DOHH2 (cell line): ENCODE measurements at regions not wholly inside any gene's neighbourhood (a gene's known extent, or its start where the extent isn't known, plus 50 kb on each side); places are given as distances from the start of the nearest gene placed in this dataset.

Experiments
- H3F3A ChIP-seq: fragments of 200-600 bp; sonication (generic), shearing (Covaris generic); 2 replicates; pipeline ENCODE4 v1.6.0; 2016; ENCODE audit warnings: antibody characterized with exemption, mild to moderate bottlenecking; ENCODE audit not compliant: control insufficient read depth, insufficient read depth
- H3K27ac ChIP-seq: fragments of 200-600 bp; sonication (generic); 2 replicates; pipeline ENCODE4 v1.5.1; 2014; ENCODE audit warnings: low read depth, mild to moderate bottlenecking, low read length, moderate library complexity
- H3K27me3 ChIP-seq: fragments of 200-600 bp; sonication (generic); 2 replicates; pipeline ENCODE4 v1.6.1; 2014; ENCODE audit warnings: mild to moderate bottlenecking, low read length, mixed read lengths; ENCODE audit not compliant: control insufficient read depth
- H3K36me3 ChIP-seq: fragments of 200-600 bp; sonication (generic); 2 replicates; pipeline ENCODE4 v1.6.1; 2014; ENCODE audit warnings: mild to moderate bottlenecking, low read length, moderate library complexity, mixed read lengths; ENCODE audit not compliant: control insufficient read depth
- H3K4me1 ChIP-seq: fragments of 200-600 bp; sonication (generic); 2 replicates; pipeline ENCODE4 v1.6.1; 2014; ENCODE audit warnings: mild to moderate bottlenecking, low read length, mixed read lengths; ENCODE audit not compliant: control insufficient read depth
- H3K4me2 ChIP-seq: fragments of 200-600 bp; sonication (generic); 2 replicates; pipeline ENCODE4 v1.6.0; 2014; ENCODE audit warnings: mild to moderate bottlenecking, low read length, moderate library complexity
- H3K4me3 ChIP-seq: fragments of 200-600 bp; sonication (generic); 2 replicates; pipeline ENCODE4 v1.5.1; 2014; ENCODE audit warnings: mild to moderate bottlenecking, low read length, mixed read lengths
- H3K79me2 ChIP-seq: fragments of 200-600 bp; sonication (generic); 2 replicates; pipeline ENCODE4 v1.6.1; 2014; ENCODE audit warnings: mild to moderate bottlenecking, low read length, mixed read lengths; ENCODE audit not compliant: control insufficient read depth
- H3K9me2 ChIP-seq: fragments of 200-600 bp; sonication (generic); replicated peaks from 2 replicates; pipeline ENCODE4 v1.6.1; 2014; ENCODE audit warnings: mild to moderate bottlenecking, low read length, mixed read lengths; ENCODE audit not compliant: control insufficient read depth
- H3K9me3 ChIP-seq: fragments of 200-600 bp; sonication (generic); 2 replicates; pipeline ENCODE4 v1.6.1; 2014; ENCODE audit warnings: antibody characterized with exemption, low read length, mixed read lengths; ENCODE audit not compliant: control insufficient read depth, insufficient read depth
- H4K20me1 ChIP-seq: fragments of 200-600 bp; sonication (generic); 2 replicates; pipeline ENCODE4 v1.6.0; 2014; ENCODE audit warnings: low read depth, mild to moderate bottlenecking, antibody characterized with exemption, low read length, moderate library complexity; ENCODE audit not compliant: control insufficient read depth, insufficient read depth
- EZH2phosphoT487 ChIP-seq: fragments of 200-600 bp; sonication (generic); IDR thresholded peaks from 2 replicates; pipeline ENCODE4 v1.6.1; 2017; ENCODE audit warnings: borderline replicate concordance, mild to moderate bottlenecking, antibody characterized with exemption, low read length, moderate library complexity, mixed read lengths
- TF ChIP-seq, protein P1 (sequence below): fragments of 200-600 bp; sonication (generic); IDR thresholded peaks from one replicate; pipeline ENCODE4 v1.5.1; 2014; ENCODE audit warnings: antibody characterized with exemption, mild to moderate bottlenecking, low read depth, low read length; ENCODE audit not compliant: poor library complexity, severe bottlenecking

- Histone ChIP-seq H3F3A (no peaks in the 10 kb centered on the region), H3K36me3 (no peaks in the 10 kb centered on the region), H3K9me3 (peaks cover 2% of the 10 kb centered on the region; the same call in 1 of the 2 replicates), H3K79me2 (no peaks in the 10 kb centered on the region), H3K4me3 (no peak overlapping the region), H3K4me2 (no peak overlapping the region), H3K27me3 (no peaks in the 10 kb centered on the region), H3K4me1 (no peaks in the 10 kb centered on the region), H4K20me1 (no peaks in the 10 kb centered on the region), H3K27ac (no peak overlapping the region), H3K9me2 (no peaks in the 10 kb centered on the region)
- no peak for TF ChIP-seq EZH2phosphoT487
Measured at GRCh38 chr1:79122521-79122920, 116.0 kb upstream of the ADGRL4 start.

DNA sequence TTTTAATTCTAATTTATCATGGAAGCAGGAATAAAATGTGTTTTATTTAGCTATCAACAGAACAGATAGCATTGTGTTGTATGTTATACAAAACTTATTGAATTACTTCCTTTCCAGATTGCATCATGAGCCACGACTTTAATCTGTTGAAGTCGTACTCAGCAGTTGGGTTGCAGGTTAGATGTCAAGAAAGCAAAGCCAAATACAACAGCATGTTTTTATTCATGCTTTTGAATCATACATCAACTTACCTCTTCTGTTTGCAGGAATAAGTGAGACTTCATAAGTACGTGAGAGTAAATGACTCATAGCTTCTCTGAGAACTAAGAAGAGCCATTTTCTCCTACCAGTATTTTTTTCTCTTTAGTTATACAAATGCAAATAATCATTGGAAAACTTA lies 110.8 kb upstream of the ADGRL4 start:
- H3F3A ChIP-seq = no peaks in the 10 kb centered on the region
- no peaks in the 10 kb centered on the region for H3K9me2 ChIP-seq
- TF ChIP-seq EZH2phosphoT487 = no peak
- TF ChIP-seq, protein P1, sequence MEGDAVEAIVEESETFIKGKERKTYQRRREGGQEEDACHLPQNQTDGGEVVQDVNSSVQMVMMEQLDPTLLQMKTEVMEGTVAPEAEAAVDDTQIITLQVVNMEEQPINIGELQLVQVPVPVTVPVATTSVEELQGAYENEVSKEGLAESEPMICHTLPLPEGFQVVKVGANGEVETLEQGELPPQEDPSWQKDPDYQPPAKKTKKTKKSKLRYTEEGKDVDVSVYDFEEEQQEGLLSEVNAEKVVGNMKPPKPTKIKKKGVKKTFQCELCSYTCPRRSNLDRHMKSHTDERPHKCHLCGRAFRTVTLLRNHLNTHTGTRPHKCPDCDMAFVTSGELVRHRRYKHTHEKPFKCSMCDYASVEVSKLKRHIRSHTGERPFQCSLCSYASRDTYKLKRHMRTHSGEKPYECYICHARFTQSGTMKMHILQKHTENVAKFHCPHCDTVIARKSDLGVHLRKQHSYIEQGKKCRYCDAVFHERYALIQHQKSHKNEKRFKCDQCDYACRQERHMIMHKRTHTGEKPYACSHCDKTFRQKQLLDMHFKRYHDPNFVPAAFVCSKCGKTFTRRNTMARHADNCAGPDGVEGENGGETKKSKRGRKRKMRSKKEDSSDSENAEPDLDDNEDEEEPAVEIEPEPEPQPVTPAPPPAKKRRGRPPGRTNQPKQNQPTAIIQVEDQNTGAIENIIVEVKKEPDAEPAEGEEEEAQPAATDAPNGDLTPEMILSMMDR = no peak
- H3K9me3 ChIP-seq = no peaks in the 10 kb centered on the region
- H3K27ac ChIP-seq = no peak overlapping the region
- H3K4me3 ChIP-seq = no peak overlapping the region
- H4K20me1 ChIP-seq = no peaks in the 10 kb centered on the region
- no peaks in the 10 kb centered on the region for H3K36me3 ChIP-seq
- no peaks in the 10 kb centered on the region for H3K27me3 ChIP-seq
- H3K4me1 ChIP-seq = no peaks in the 10 kb centered on the region
- H3K4me2 ChIP-seq = no peak overlapping the region
- H3K79me2 ChIP-seq = no peaks in the 10 kb centered on the region

DNA sequence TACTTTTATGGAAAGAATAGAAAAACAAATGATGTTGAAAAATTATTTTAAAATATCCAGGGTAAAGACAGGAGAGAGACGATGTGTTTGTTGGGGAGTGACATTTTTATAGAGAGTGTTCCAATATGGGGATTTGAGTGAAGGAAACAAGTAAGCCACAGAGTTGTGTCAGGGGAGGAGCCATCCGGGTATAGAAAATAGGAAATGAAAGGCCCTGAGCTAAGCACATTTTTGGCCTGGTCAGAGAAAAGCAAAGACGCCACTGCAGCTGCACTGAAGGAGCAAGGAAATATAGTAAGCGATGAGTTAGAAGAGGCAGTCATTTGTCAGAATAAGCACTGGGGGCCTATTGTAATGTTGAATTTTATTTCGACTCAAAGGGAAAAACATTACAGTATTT lies 107.3 kb upstream of the ADGRL4 start:
- no peak overlapping the region for H3K4me2 ChIP-seq
- H3K9me2 ChIP-seq = no peaks in the 10 kb centered on the region
- H3K4me1 ChIP-seq = no peaks in the 10 kb centered on the region
- no peaks in the 10 kb centered on the region for H3K79me2 ChIP-seq
- no peak overlapping the region for H3K27ac ChIP-seq
- H3K9me3 ChIP-seq = no peaks in the 10 kb centered on the region
- no peak overlapping the region for H3K4me3 ChIP-seq
- H3F3A ChIP-seq = no peaks in the 10 kb centered on the region
- TF ChIP-seq, protein P1 = no peak
- TF ChIP-seq EZH2phosphoT487 = no peak
- no peaks in the 10 kb centered on the region for H3K27me3 ChIP-seq
- no peaks in the 10 kb centered on the region for H4K20me1 ChIP-seq
- no peaks in the 10 kb centered on the region for H3K36me3 ChIP-seq

DNA sequence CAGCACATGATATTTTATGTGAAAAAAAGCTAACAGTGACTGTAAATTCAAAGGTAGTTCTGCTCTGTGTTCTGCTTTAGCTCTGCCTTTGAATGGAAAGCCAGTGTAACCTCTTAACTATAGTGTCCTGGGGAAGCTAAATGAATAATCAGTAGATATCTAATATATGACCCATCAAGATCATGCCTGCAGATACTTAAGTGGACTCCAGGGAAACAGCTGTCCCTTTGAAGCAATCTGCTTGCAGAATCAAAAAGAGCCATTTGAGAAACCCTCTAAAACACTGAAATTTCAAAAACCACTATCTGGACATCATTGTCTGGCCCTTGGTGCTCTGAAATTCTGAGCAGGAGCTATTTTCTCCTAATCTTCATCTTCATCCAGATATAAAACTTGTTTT lies 104.2 kb upstream of the ADGRL4 start:
- Histone ChIP-seq H3K36me3 (no peaks in the 10 kb centered on the region), H3F3A (no peaks in the 10 kb centered on the region), H3K27me3 (no peaks in the 10 kb centered on the region), H3K4me1 (no peaks in the 10 kb centered on the region), H3K9me2 (no peaks in the 10 kb centered on the region), H3K27ac (no peak overlapping the region), H3K4me3 (no peak overlapping the region), H3K4me2 (no peak overlapping the region), H4K20me1 (no peaks in the 10 kb centered on the region), H3K9me3 (no peaks in the 10 kb centered on the region), H3K79me2 (no peaks in the 10 kb centered on the region)
- TF ChIP-seq, protein P1 = no peak
- no peak for TF ChIP-seq EZH2phosphoT487
